GM10266 (cell line): ENCODE measurements at regions not wholly inside any gene's neighbourhood (a gene's known extent, or its start where the extent isn't known, plus 50 kb on each side); places are given as distances from the start of the nearest gene placed in this dataset.

ENCODE experiments used
- DNase-seq: peaks from one replicate; pipeline ENCODE4 v3.0.0; 2012; ENCODE audit errors: extremely low spot score
- TF ChIP-seq, protein P1 (sequence below): IDR thresholded peaks from 2 replicates; pipeline ENCODE4 v1.5.1; 2012; ENCODE audit warnings: mild to moderate bottlenecking, low read depth; ENCODE audit not compliant: control insufficient read depth, insufficient read depth; ENCODE audit errors: missing control alignments

DNA sequence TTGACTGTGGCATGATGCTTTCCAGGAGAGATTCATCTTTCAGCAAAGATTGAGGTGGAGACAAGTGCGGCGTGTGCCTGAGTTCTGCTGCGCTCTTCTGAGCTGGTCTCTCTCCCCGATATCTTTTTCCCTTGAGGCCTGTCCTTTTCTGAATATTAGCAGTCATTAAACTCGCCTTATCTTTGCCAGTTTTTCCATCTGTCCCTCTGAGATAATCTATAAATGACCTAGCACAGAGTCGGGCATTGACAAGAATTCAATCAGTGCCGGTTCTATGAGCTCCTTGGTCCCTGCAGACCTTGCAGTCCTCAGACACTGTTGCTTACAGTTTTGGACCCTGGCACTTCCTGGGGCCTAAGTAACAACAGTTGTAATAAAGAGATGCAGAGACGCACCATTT lies 89.7 kb upstream of the IKZF1 start:
- TF ChIP-seq, protein P1, sequence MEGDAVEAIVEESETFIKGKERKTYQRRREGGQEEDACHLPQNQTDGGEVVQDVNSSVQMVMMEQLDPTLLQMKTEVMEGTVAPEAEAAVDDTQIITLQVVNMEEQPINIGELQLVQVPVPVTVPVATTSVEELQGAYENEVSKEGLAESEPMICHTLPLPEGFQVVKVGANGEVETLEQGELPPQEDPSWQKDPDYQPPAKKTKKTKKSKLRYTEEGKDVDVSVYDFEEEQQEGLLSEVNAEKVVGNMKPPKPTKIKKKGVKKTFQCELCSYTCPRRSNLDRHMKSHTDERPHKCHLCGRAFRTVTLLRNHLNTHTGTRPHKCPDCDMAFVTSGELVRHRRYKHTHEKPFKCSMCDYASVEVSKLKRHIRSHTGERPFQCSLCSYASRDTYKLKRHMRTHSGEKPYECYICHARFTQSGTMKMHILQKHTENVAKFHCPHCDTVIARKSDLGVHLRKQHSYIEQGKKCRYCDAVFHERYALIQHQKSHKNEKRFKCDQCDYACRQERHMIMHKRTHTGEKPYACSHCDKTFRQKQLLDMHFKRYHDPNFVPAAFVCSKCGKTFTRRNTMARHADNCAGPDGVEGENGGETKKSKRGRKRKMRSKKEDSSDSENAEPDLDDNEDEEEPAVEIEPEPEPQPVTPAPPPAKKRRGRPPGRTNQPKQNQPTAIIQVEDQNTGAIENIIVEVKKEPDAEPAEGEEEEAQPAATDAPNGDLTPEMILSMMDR, result no peak
- no peak for DNase-seq

DNA sequence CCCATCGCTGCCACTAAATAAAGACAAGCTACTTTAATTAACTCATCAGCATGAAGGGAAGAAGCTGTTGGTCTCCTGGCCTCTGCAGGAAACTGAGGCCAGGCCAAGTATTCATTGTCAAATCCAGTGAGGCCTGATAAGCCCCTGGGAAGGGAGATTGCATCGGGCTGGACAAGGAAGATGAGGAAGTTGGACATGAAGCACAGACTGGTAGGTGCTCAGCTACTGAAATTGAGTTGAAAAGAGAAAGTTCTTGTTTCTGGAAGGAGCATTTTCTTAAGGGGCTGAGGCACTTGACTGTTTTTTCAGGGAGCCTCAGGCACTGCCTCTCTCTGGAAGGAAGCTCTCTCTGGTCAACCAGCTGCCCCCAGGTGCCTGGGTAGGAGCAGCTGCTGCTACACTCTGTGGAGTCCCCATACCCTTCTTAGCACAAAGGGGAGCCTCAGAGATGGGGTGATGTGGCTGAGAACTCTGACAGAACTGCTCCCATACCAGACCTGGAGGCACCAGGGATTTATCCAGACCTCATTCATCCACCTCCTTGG lies 90.3 kb upstream of the IKZF1 start:
- TF ChIP-seq, protein P1, result no peak
- no peak for DNase-seq

DNA sequence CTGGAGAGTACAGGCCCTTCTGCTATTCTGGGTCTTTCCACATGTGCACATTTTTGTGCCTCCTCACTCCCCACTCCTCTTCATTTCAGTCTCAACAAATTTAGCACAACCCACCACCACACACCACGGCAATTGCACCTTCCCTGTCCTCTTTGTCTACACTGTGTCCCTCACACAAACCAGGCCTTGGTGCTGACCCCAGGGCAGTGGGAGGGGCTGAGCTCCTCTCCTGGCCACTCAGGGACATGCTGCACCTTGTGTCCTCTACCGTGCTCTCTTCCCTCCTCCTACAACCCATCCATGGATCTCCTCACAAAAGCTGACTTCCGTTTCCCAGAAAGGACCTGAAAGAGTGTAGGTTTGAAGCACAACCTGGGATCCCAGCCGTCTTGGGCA lies 90.9 kb upstream of the IKZF1 start:
- TF ChIP-seq, protein P1, result no peak

DNA sequence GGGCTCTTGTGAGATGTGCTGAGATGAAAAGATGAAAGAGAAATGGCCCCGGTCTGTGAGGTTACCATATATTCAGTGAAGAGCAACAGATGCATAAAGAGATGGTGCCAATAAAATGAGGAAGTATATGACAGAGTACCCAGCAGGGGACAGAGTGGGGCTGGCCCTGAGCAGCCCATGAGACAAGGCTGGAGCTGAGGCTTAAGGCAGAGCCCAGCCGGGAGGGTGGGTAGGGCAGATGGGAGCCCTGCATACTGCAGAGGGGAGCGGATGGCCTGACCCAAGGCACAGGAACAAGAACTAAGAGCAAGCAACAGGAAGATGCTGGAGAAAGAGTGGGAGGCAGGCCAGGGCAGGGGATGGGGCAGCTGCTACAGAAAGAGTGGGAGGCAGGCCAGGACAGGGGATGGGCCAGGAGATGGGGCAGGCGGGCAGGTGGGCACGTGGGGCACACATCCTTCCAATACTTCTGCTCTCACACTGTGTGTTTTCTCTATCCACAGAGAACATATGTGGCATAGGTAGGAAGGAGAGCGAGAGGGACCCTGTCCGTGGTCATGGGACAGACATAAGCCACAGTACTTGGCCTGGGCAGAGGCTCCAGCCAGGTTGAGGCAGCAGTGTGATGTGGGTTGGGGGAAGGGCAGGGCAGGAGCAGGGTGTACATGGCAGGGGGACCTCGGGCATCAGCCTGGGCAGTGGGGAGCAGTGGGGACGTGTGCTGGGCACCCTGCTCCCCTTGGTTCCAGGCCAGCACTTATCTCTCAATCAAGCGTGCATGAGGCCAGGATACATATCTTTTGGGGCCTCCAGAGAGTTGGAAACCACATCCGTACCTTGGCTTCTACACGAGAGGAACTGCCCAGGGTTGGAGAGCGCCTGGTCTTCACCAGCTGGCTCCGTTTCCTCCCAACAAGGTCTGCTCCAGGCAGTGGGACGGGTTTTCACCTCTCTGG lies 91.6 kb upstream of the IKZF1 start:
- DNase-seq, result no peak
- TF ChIP-seq, protein P1, result peak; percentile 16

More for the DNA sequence above, 90.9 kb upstream of the IKZF1 start:
- no peak for DNase-seq

DNA sequence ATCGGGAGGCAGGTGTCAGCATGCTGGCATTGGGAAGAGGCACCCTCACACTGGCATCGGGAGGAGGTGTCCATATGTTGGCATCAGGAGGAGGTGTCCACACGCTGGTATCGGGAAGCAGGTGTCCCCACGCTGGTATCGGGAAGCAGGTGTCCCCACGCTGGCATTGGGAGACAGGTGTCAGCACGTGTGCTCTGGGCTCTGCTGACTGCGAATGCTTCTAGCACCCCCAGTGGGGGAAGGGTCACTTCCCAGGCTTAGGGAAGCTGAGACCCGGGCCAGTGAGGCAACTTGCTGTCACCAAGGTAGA lies 92.5 kb upstream of the IKZF1 start:
- DNase-seq, result no peak
- TF ChIP-seq, protein P1, result no peak

DNA sequence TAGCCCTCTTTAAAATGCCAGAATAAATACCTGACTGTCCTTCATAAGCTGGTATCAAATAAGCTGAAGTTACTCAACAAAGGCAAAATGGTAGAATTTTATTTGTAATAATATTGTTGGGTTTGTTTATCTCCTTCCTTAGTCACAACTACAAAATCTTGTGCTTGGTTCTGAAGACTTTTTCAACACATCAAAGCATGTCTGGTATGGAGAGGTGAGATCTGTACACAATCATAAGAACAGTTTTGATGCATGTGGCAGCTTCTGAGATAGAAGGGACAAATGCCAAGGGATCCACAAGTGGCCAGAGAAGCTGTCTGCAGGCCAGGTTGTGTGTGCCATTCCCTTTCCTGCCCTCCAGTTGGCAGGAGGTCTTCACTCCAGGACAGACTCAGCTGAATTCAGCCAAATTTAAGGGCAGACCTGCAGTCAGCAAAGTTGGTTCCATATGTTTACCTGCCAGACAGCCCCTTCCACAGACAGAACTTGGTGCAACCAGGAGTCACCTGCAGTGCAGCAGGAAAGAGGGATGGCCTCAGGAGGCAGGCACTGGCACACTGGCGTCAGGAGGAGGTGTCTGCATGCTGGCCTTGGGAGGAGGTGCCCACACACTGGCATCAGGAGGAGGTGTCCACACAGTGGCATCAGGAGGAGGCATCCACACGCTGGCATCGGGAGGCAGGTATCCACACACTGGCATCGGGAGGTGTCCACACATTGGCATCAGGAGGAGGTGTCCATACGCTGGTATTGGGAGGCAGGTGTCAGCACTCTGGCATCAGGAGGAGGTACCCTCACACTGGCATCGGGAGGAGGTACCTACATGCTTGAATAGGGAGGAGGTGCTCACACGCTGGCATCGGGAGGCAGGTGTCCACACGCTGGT lies 93.1 kb upstream of the IKZF1 start:
- no peak for DNase-seq
- TF ChIP-seq, protein P1, result no peak
